CD4-positive, alpha-beta T cell (primary cell): ENCODE measurements at regions not wholly inside any gene's neighbourhood (a gene's known extent, or its start where the extent isn't known, plus 50 kb on each side); places are given as distances from the start of the nearest gene placed in this dataset.
A peak's percentile ranks its signal among the peaks of the same experiment; 100 is the strongest.

Experiments used
- ATAC-seq: fragments of 200-7000 bp; cut with Tn5 transposase; one replicate; pipeline ENCODE4 v1.10.0; 2022; ENCODE audit warnings: mild to moderate bottlenecking; ENCODE audit not compliant: poor library complexity
- CTCF ChIA-PET: fragments of 350-600 bp; sonication (Branson Sonifier 250); formaldehyde crosslinking; loops from one replicate; lab custom pipeline; 2021; ENCODE audit warnings: antibody characterized with exemption, inconsistent platforms; lab: Charles Lee
- POLR2A ChIA-PET: fragments of 350-600 bp; sonication (Branson Sonifier 250); formaldehyde crosslinking; loops from one replicate; lab custom pipeline; 2021; ENCODE audit warnings: antibody characterized with exemption, inconsistent platforms; lab: Charles Lee
- DNase-seq, 14 experiments: peaks; one replicate each; pipeline ENCODE4 v3.0.0-alpha.2; 2013 to 2020; ENCODE audit warnings: mixed read lengths in 2 of 14
- H3K27ac ChIP-seq, 2 donors: one replicate each; pipeline versions ENCODE4 v1.5.1 to v1.7.0; 2013; ENCODE audit warnings: low read length in 2 of 2, low read depth in 1 of 2, mild to moderate bottlenecking in 1 of 2
- H3K27me3 ChIP-seq, 2 experiments: 1 replicate in 1 of 2; 2 replicates in 1 of 2; pipeline versions ENCODE4 v1.6.1 to v1.7.0; 2013; ENCODE audit warnings: low read length in 2 of 2, control low read depth in 1 of 2, mild to moderate bottlenecking in 1 of 2, moderate library complexity in 1 of 2; ENCODE audit not compliant: insufficient read depth in 2 of 2, control insufficient read depth in 1 of 2
- H3K36me3 ChIP-seq: one replicate; pipeline ENCODE4 v1.6.1; 2013; ENCODE audit warnings: low read length, control low read depth; ENCODE audit not compliant: insufficient read depth
- H3K4me1 ChIP-seq: one replicate; pipeline ENCODE4 v1.6.1; 2013; ENCODE audit warnings: low read length, control low read depth; ENCODE audit not compliant: insufficient read depth
- H3K4me3 ChIP-seq: one replicate; pipeline ENCODE4 v1.5.1; 2013; ENCODE audit warnings: mild to moderate bottlenecking, low read length, moderate library complexity
- H3K9me3 ChIP-seq, 2 experiments: 1 replicate in 1 of 2; 2 replicates in 1 of 2; pipeline versions ENCODE4 v1.6.1 to v1.7.0; 2013; ENCODE audit warnings: low read length in 2 of 2, mild to moderate bottlenecking in 2 of 2, control low read depth in 1 of 2, moderate library complexity in 1 of 2; ENCODE audit not compliant: control insufficient read depth in 1 of 2, insufficient read depth in 1 of 2
- H3K27ac Mint-ChIP-seq: one replicate; pipeline ENCODE4 v1.8.0; 2020; ENCODE audit warnings: mixed read lengths
- H3K27me3 Mint-ChIP-seq: one replicate; pipeline ENCODE4 v1.8.0; 2021; ENCODE audit warnings: mixed read lengths
- H3K36me3 Mint-ChIP-seq: one replicate; pipeline ENCODE4 v1.8.0; 2021; ENCODE audit warnings: low read depth, mixed read lengths
- H3K4me1 Mint-ChIP-seq: one replicate; pipeline ENCODE4 v1.8.0; 2021; ENCODE audit warnings: low read depth, mixed read lengths
- H3K4me3 Mint-ChIP-seq: one replicate; pipeline ENCODE4 v1.8.0; 2020; ENCODE audit warnings: mild to moderate bottlenecking, mixed read lengths
- H3K9me3 Mint-ChIP-seq: one replicate; pipeline ENCODE4 v1.8.0; 2020; ENCODE audit warnings: mixed read lengths
- intact Hi-C, 2 experiments: fragments of 100-400 bp; cut with DNase I in 1 of 2; cut with micrococcal nuclease in 1 of 2; formaldehyde crosslinking; loops; one replicate each; pipeline versions ENCODE4 v1.15.1 to v1.9.0; 2023 to 2025; cut with DNase I, micrococcal nuclease
- TF ChIP-seq, protein P1 (sequence below): fragments of 200-600 bp; IDR thresholded peaks from one replicate; pipeline ENCODE4 v1.8.0; 2022; ENCODE audit warnings: antibody characterized with exemption, mild to moderate bottlenecking

DNA sequence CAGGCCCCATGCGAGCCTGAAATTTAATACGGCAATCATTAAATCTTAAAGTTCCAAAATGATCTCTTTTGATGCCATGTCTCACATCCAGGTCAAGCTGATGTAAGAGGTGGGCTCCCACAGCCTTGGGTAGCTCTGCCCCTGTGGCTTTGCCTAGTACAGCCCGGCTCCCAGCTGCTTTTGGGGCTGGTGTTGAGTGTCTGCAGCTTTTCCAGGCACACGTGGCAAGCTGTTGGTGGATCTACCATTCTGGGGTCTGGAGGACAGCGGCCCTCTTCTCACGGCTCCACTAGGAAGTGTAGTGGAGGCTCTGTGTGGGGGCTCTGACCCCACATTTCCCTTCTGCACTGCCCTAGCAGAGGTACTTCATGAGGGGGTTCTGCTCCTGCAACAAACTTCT is 588.9 kb downstream of the CENPC start:
- ATAC-seq (no peak), DNase-seq (no peak)
- H3K4me1 ChIP-seq: no peaks in the 10 kb centered on the region
- ChIA-PET POLR2A (no interaction called here), CTCF (no interaction called here)
- H3K27ac Mint-ChIP-seq: no peak overlapping the region
- no peak overlapping the region for H3K4me3 ChIP-seq
- H3K4me1 Mint-ChIP-seq: no peaks in the 10 kb centered on the region
- TF ChIP-seq, protein P1, sequence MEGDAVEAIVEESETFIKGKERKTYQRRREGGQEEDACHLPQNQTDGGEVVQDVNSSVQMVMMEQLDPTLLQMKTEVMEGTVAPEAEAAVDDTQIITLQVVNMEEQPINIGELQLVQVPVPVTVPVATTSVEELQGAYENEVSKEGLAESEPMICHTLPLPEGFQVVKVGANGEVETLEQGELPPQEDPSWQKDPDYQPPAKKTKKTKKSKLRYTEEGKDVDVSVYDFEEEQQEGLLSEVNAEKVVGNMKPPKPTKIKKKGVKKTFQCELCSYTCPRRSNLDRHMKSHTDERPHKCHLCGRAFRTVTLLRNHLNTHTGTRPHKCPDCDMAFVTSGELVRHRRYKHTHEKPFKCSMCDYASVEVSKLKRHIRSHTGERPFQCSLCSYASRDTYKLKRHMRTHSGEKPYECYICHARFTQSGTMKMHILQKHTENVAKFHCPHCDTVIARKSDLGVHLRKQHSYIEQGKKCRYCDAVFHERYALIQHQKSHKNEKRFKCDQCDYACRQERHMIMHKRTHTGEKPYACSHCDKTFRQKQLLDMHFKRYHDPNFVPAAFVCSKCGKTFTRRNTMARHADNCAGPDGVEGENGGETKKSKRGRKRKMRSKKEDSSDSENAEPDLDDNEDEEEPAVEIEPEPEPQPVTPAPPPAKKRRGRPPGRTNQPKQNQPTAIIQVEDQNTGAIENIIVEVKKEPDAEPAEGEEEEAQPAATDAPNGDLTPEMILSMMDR: no peak
- no peaks in the 10 kb centered on the region for H3K27me3 Mint-ChIP-seq
- H3K9me3 ChIP-seq: peaks cover 0 to 6% of the 10 kb centered on the region in 2 experiments
- H3K4me3 Mint-ChIP-seq: no peak overlapping the region
- H3K36me3 ChIP-seq: no peaks in the 10 kb centered on the region
- no peaks in the 10 kb centered on the region for H3K36me3 Mint-ChIP-seq
- peaks cover 6% of the 10 kb centered on the region for H3K9me3 Mint-ChIP-seq
- H3K27ac ChIP-seq: no peak overlapping the region
- no peaks in the 10 kb centered on the region for H3K27me3 ChIP-seq
- intact Hi-C loops: no loop called here

- ChIA-PET CTCF (no interaction called here), POLR2A (no interaction called here)
- Mint-ChIP-seq H3K4me1 (no peaks in the 10 kb centered on the region), H3K36me3 (no peaks in the 10 kb centered on the region), H3K27me3 (no peaks in the 10 kb centered on the region), H3K27ac (no peak overlapping the region), H3K9me3 (peaks cover 6% of the 10 kb centered on the region), H3K4me3 (no peak overlapping the region)
- no peak for ATAC-seq
- Histone ChIP-seq H3K27ac (no peak overlapping the region), H3K4me1 (no peaks in the 10 kb centered on the region), H3K27me3 (no peaks in the 10 kb centered on the region), H3K4me3 (no peak overlapping the region), H3K9me3 (peaks cover 0 to 6% of the 10 kb centered on the region in 2 experiments), H3K36me3 (no peaks in the 10 kb centered on the region)
- DNase-seq: no peak
- intact Hi-C loops: no loop called here
- TF ChIP-seq, protein P1: no peak
Observed at GRCh38 chr4:66955784-66956183, 589.5 kb downstream of the CENPC start.

GRCh38 chr4:66949419-66949818 is 595.9 kb downstream of the CENPC start:
- H3K9me3 Mint-ChIP-seq: peaks cover under 1% of the 10 kb centered on the region
- no peaks in the 10 kb centered on the region for H3K4me1 Mint-ChIP-seq
- no peak overlapping the region for H3K27ac Mint-ChIP-seq
- peak in 3 of 14 experiments; percentile 9 to 11 (median 10) for DNase-seq
- Histone ChIP-seq H3K27me3 (no peaks in the 10 kb centered on the region), H3K9me3 (no peaks in the 10 kb centered on the region), H3K27ac (no peak overlapping the region), H3K36me3 (no peaks in the 10 kb centered on the region), H3K4me3 (no peak overlapping the region), H3K4me1 (no peaks in the 10 kb centered on the region)
- no peak for ATAC-seq
- TF ChIP-seq, protein P1: no peak
- CTCF ChIA-PET: no interaction called here
- no peaks in the 10 kb centered on the region for H3K27me3 Mint-ChIP-seq
- no peaks in the 10 kb centered on the region for H3K36me3 Mint-ChIP-seq
- intact Hi-C loops: no loop called here
- H3K4me3 Mint-ChIP-seq: no peak overlapping the region
- POLR2A ChIA-PET: no interaction called here
